ENCODE measurements at regions not wholly inside any gene's neighbourhood (a gene's known extent, or its start where the extent isn't known, plus 50 kb on each side); places are given as distances from the start of the nearest gene placed in this dataset.

GRCh38 chr13:63163903-63164302 lies 1748.3 kb upstream of the PCDH20 start:
- Histone ChIP-seq H3K36me3 (no peaks in the 10 kb centered on the region), H3K27me3 (no peaks in the 10 kb centered on the region), H3K4me1 (no peaks in the 10 kb centered on the region), H3K9me3 (no peaks in the 10 kb centered on the region), H3K27ac (no peak overlapping the region), H3K4me3 (no peak overlapping the region)
- DNase-seq (ENCODE audit: low spot score) = no peak
- no peak for TF ChIP-seq CTCF (IDR thresholded peaks at IDR 0.05)

GRCh38 chr13:63161219-63161618 lies 1745.6 kb upstream of the PCDH20 start:
- TF ChIP-seq CTCF (IDR thresholded peaks at IDR 0.05) = no peak
- Histone ChIP-seq H3K9me3 (no peaks in the 10 kb centered on the region), H3K27me3 (no peaks in the 10 kb centered on the region), H3K4me1 (no peaks in the 10 kb centered on the region), H3K36me3 (no peaks in the 10 kb centered on the region), H3K27ac (no peak overlapping the region), H3K4me3 (no peak overlapping the region)
- no peak for DNase-seq (ENCODE audit: low spot score)

GRCh38 chr13:63156816-63157215 lies 1741.2 kb upstream of the PCDH20 start:
- Histone ChIP-seq H3K9me3 (no peaks in the 10 kb centered on the region), H3K4me3 (no peak overlapping the region), H3K27ac (no peak overlapping the region), H3K27me3 (no peaks in the 10 kb centered on the region), H3K4me1 (no peaks in the 10 kb centered on the region), H3K36me3 (no peaks in the 10 kb centered on the region)
- TF ChIP-seq CTCF (IDR thresholded peaks at IDR 0.05) = no peak
- no peak for DNase-seq (ENCODE audit: low spot score)

GRCh38 chr13:63149375-63149774 lies 1733.7 kb upstream of the PCDH20 start:
- Histone ChIP-seq H3K4me3 (no peak overlapping the region), H3K27ac (no peak overlapping the region), H3K27me3 (no peaks in the 10 kb centered on the region), H3K9me3 (no peaks in the 10 kb centered on the region), H3K4me1 (no peaks in the 10 kb centered on the region), H3K36me3 (no peaks in the 10 kb centered on the region)
- DNase-seq (ENCODE audit: low spot score) = no peak
- no peak for TF ChIP-seq CTCF (IDR thresholded peaks at IDR 0.05)

GRCh38 chr13:63139277-63139676 lies 1723.6 kb upstream of the PCDH20 start:
- Histone ChIP-seq H3K9me3 (no peaks in the 10 kb centered on the region), H3K27me3 (no peaks in the 10 kb centered on the region), H3K27ac (no peak overlapping the region), H3K36me3 (no peaks in the 10 kb centered on the region), H3K4me3 (no peak overlapping the region), H3K4me1 (no peaks in the 10 kb centered on the region)
- TF ChIP-seq CTCF (IDR thresholded peaks at IDR 0.05) = no peak
- no peak for DNase-seq (ENCODE audit: low spot score)

- DNase-seq (ENCODE audit: low spot score) = no peak
- Histone ChIP-seq H3K4me1 (no peaks in the 10 kb centered on the region), H3K27ac (no peak overlapping the region), H3K27me3 (no peaks in the 10 kb centered on the region), H3K9me3 (no peaks in the 10 kb centered on the region), H3K36me3 (no peaks in the 10 kb centered on the region), H3K4me3 (no peak overlapping the region)
- TF ChIP-seq CTCF (IDR thresholded peaks at IDR 0.05) = no peak
These were observed 1714.3 kb upstream of the PCDH20 start for GRCh38 chr13:63129995-63130394.
